ENCODE measurements at regions not wholly inside any gene's neighbourhood (a gene's known extent, or its start where the extent isn't known, plus 50 kb on each side); places are given as distances from the start of the nearest gene placed in this dataset.
"Not testable (repeated sequence)": the region's sequence is repeated elsewhere in the genome, so short reads cannot be mapped to it uniquely, and the experiment has no call there.

GRCh38 chr2:58757971-58758370 lies 516.8 kb upstream of the FANCL start:
- Mint-ChIP-seq H3K4me1 (no peaks in the 10 kb centered on the region), H3K36me3 (no peaks in the 10 kb centered on the region), H3K4me3 (no peak overlapping the region), H3K9me3 (no peaks in the 10 kb centered on the region), H3K27ac (no peak overlapping the region), H3K27me3 (peaks cover 3% of the 10 kb centered on the region)

GRCh38 chr2:58756336-58756735 lies 515.2 kb upstream of the FANCL start:
- no peaks in the 10 kb centered on the region for H3K4me1 Mint-ChIP-seq
- H3K9me3 Mint-ChIP-seq: no peaks in the 10 kb centered on the region
- peaks cover 1% of the 10 kb centered on the region for H3K27me3 Mint-ChIP-seq
- no peak overlapping the region for H3K4me3 Mint-ChIP-seq
- no peak overlapping the region for H3K27ac Mint-ChIP-seq
- no peaks in the 10 kb centered on the region for H3K36me3 Mint-ChIP-seq

- H3K27ac Mint-ChIP-seq, H3K4me3 Mint-ChIP-seq, H3K36me3 Mint-ChIP-seq, H3K9me3 Mint-ChIP-seq, H3K27me3 Mint-ChIP-seq, H3K4me1 Mint-ChIP-seq: not testable (repeated sequence)
Measured at GRCh38 chr2:58752507-58752906, 511.4 kb upstream of the FANCL start.

GRCh38 chr2:58751676-58752075 lies 510.6 kb upstream of the FANCL start:
- not testable (repeated sequence) for H3K27ac Mint-ChIP-seq, H3K36me3 Mint-ChIP-seq, H3K9me3 Mint-ChIP-seq, H3K4me3 Mint-ChIP-seq, H3K27me3 Mint-ChIP-seq, H3K4me1 Mint-ChIP-seq

GRCh38 chr2:58749041-58749440 lies 507.9 kb upstream of the FANCL start:
- no peaks in the 10 kb centered on the region for H3K9me3 Mint-ChIP-seq

GRCh38 chr2:58745334-58745733 lies 504.2 kb upstream of the FANCL start:
- H3K4me1 Mint-ChIP-seq, H3K4me3 Mint-ChIP-seq, H3K27ac Mint-ChIP-seq, H3K36me3 Mint-ChIP-seq, H3K9me3 Mint-ChIP-seq, H3K27me3 Mint-ChIP-seq: not testable (repeated sequence)

More at GRCh38 chr2:58749041-58749440, 507.9 kb upstream of the FANCL start:
- Mint-ChIP-seq H3K27me3 (no peaks in the 10 kb centered on the region), H3K4me1 (no peaks in the 10 kb centered on the region), H3K4me3 (no peak overlapping the region), H3K36me3 (no peaks in the 10 kb centered on the region), H3K27ac (no peak overlapping the region)

GRCh38 chr2:58740426-58740825 lies 499.3 kb upstream of the FANCL start:
- H3K27ac Mint-ChIP-seq: no peak overlapping the region
- peaks cover 5% of the 10 kb centered on the region for H3K27me3 Mint-ChIP-seq
- H3K36me3 Mint-ChIP-seq: no peaks in the 10 kb centered on the region
- H3K4me3 Mint-ChIP-seq: no peak overlapping the region
- H3K9me3 Mint-ChIP-seq: no peaks in the 10 kb centered on the region
- H3K4me1 Mint-ChIP-seq: no peaks in the 10 kb centered on the region

- Mint-ChIP-seq H3K27me3 (peaks cover 7% of the 10 kb centered on the region), H3K4me1 (no peaks in the 10 kb centered on the region), H3K27ac (no peak overlapping the region), H3K4me3 (no peak overlapping the region), H3K9me3 (no peaks in the 10 kb centered on the region), H3K36me3 (no peaks in the 10 kb centered on the region)
Measured at GRCh38 chr2:58739033-58739432, 497.9 kb upstream of the FANCL start.

- Mint-ChIP-seq H3K9me3 (no peaks in the 10 kb centered on the region), H3K4me1 (no peaks in the 10 kb centered on the region), H3K4me3 (no peak overlapping the region), H3K36me3 (no peaks in the 10 kb centered on the region), H3K27ac (no peak overlapping the region), H3K27me3 (peaks cover 7% of the 10 kb centered on the region)
Measured at GRCh38 chr2:58734365-58734764, 493.2 kb upstream of the FANCL start.

- H3K36me3 Mint-ChIP-seq: no peaks in the 10 kb centered on the region
- no peaks in the 10 kb centered on the region for H3K9me3 Mint-ChIP-seq
- no peaks in the 10 kb centered on the region for H3K4me1 Mint-ChIP-seq
- no peak overlapping the region for H3K27ac Mint-ChIP-seq
- no peak overlapping the region for H3K4me3 Mint-ChIP-seq
- peaks cover 4% of the 10 kb centered on the region for H3K27me3 Mint-ChIP-seq
Measured at GRCh38 chr2:58732999-58733398, 491.9 kb upstream of the FANCL start.

GRCh38 chr2:58731488-58731869 lies 490.4 kb upstream of the FANCL start:
- Mint-ChIP-seq H3K36me3 (no peaks in the 10 kb centered on the region), H3K27ac (no peak overlapping the region), H3K27me3 (peaks cover 3% of the 10 kb centered on the region), H3K4me3 (no peak overlapping the region), H3K4me1 (no peaks in the 10 kb centered on the region), H3K9me3 (no peaks in the 10 kb centered on the region)

GRCh38 chr2:58730764-58731487 lies 489.8 kb upstream of the FANCL start:
- Mint-ChIP-seq H3K4me3 (no peak overlapping the region), H3K4me1 (no peaks in the 10 kb centered on the region), H3K27me3 (peaks cover 3% of the 10 kb centered on the region), H3K9me3 (no peaks in the 10 kb centered on the region), H3K27ac (no peak overlapping the region), H3K36me3 (no peaks in the 10 kb centered on the region)

- Mint-ChIP-seq H3K36me3 (no peaks in the 10 kb centered on the region), H3K4me1 (no peaks in the 10 kb centered on the region), H3K27me3 (no peaks in the 10 kb centered on the region), H3K4me3 (no peak overlapping the region), H3K9me3 (no peaks in the 10 kb centered on the region), H3K27ac (no peak overlapping the region)
Measured at GRCh38 chr2:58727981-58728656, 487.0 kb upstream of the FANCL start.

GRCh38 chr2:58721912-58722591 lies 480.9 kb upstream of the FANCL start:
- Mint-ChIP-seq H3K36me3 (no peaks in the 10 kb centered on the region), H3K27ac (no peak overlapping the region), H3K4me3 (no peak overlapping the region), H3K9me3 (no peaks in the 10 kb centered on the region), H3K27me3 (peaks cover 1% of the 10 kb centered on the region), H3K4me1 (no peaks in the 10 kb centered on the region)

- no peak overlapping the region for H3K4me3 Mint-ChIP-seq
- H3K36me3 Mint-ChIP-seq: no peaks in the 10 kb centered on the region
- H3K9me3 Mint-ChIP-seq: no peaks in the 10 kb centered on the region
- no peak overlapping the region for H3K27ac Mint-ChIP-seq
- H3K4me1 Mint-ChIP-seq: no peaks in the 10 kb centered on the region
- peaks cover 1% of the 10 kb centered on the region for H3K27me3 Mint-ChIP-seq
Measured at GRCh38 chr2:58720770-58721697, 479.9 kb upstream of the FANCL start.
